Left renal cortex interstitium (tissue), 4 donors: ENCODE measurements at regions not wholly inside any gene's neighbourhood (a gene's known extent, or its start where the extent isn't known, plus 50 kb on each side); places are given as distances from the start of the nearest gene placed in this dataset.

ENCODE experiments used
- DNase-seq, 4 donors: peaks; one replicate each; pipeline ENCODE4 v3.0.0-alpha.2; 2013; ENCODE audit warnings: low read depth in 4 of 4, low spot score in 2 of 4, missing footprints in 1 of 4

GRCh38 chr3:103047640-103048039, 612.8 kb downstream of the ZPLD1 start:
- no peak for DNase-seq

- DNase-seq = no peak
Observed at GRCh38 chr3:103048068-103048722, 613.4 kb downstream of the ZPLD1 start.

DNA sequence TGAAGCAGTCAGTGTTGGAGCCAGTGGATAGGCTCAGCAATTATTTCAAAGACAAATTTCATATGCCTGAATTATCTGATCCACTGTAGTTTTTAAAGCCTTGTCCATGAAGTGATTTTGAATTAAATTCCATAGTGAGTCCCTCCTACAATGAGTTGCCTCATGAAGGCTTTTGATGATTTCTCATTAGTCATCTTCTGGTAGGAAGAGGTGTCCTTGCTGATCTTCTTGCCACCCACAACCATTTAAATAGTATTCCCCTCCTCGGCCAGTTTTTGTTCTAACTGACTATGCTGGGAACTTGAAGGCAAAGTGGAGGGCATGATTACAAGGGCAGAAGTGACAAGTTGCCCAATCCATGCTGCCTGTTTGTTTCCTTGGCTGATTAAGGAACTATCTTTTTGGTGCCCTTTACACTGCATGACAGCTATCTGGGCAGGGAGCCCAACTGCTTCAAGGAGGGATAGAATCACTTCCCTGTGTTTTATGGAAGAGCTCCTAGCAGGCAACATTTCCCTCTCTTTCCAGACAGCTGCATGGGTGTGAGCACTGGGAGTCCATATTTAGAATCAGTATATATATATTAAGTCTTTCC, 617.5 kb downstream of the ZPLD1 start:
- no peak for DNase-seq

GRCh38 chr3:103055021-103055520, 620.3 kb downstream of the ZPLD1 start:
- DNase-seq = no peak

DNA sequence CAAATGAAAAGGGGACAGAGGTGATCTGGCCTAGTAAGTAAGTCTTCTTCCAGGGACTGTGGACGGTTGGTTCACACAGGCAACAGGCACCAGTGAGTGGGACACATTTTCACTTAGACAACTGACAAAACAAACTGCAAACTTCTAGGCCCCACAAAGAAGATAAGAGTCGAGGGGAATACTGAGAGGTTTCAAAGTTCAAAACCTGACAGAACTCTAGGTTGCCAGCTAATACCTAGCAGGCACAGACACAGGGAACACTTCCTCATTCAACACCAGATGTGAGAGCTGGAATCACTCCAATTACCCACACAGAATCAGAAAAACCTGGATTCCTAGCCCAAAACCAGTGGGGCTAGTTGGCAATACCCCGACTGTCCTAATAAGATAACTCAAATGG, 621.7 kb downstream of the ZPLD1 start:
- DNase-seq = no peak

GRCh38 chr3:103057003-103057402, 622.2 kb downstream of the ZPLD1 start:
- no peak for DNase-seq

DNA sequence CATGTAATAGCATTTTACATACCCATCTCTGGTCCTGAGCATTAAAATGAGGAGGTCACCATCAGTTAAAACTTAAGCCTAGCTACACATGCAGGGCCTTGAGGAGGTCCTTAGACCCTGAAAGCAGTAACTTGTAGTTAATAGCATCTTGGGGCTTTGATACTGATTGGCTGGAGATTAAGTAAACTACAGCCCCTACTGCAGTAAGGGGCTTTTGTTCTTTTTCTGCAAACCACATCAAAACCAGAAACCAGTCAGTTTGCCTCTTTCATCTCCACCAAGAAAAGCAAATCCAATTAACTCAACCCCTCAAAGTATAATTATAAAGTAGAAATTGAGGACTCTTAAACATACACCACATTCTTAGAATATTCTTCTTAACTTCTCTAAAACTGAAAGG, 622.7 kb downstream of the ZPLD1 start:
- no peak for DNase-seq

DNA sequence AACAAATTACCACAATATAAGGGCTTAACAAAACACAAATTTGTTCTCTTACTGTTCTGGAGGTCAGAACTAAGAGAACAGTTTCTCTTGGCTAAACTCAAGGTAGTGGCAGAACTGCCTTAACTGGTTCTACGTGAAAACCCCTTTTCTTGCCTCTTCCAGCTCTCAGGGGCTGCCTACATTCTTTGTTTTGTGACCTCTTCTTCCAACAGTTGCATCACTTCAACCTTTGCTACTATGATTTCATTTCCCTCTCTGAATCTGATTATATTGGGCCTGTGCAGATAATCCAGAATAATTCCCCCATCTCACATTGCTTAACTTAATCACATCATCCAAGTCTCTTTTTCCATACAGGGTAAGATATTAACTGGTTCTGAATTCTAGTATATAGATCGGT, 624.6 kb downstream of the ZPLD1 start:
- DNase-seq = no peak

- DNase-seq = no peak
Observed at GRCh38 chr3:103060242-103060641, 625.4 kb downstream of the ZPLD1 start.

GRCh38 chr3:103067963-103068362, 633.1 kb downstream of the ZPLD1 start:
- DNase-seq = no peak

GRCh38 chr3:103075282-103075681, 640.5 kb downstream of the ZPLD1 start:
- no peak for DNase-seq

DNA sequence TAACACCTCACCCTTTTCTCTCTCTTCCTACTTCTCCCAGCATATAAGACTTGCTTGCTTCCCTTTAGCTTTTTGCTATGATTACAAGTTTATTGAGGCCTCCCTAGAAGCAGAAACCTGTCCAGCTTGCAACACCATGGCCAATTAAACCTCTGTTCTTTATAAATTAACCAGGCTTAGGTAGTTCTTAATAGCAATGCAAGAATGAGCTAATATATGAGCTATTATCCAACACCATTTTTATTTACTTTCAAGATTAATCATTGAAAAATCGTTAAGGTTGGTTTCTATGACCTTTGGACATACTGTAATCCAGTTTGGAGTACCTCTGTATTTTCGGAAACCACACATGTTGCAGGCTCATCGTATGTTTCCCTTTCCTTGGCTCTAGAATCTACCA, 643.1 kb downstream of the ZPLD1 start:
- DNase-seq = no peak

- no peak for DNase-seq
Observed at GRCh38 chr3:103082501-103082900, 647.7 kb downstream of the ZPLD1 start.

DNA sequence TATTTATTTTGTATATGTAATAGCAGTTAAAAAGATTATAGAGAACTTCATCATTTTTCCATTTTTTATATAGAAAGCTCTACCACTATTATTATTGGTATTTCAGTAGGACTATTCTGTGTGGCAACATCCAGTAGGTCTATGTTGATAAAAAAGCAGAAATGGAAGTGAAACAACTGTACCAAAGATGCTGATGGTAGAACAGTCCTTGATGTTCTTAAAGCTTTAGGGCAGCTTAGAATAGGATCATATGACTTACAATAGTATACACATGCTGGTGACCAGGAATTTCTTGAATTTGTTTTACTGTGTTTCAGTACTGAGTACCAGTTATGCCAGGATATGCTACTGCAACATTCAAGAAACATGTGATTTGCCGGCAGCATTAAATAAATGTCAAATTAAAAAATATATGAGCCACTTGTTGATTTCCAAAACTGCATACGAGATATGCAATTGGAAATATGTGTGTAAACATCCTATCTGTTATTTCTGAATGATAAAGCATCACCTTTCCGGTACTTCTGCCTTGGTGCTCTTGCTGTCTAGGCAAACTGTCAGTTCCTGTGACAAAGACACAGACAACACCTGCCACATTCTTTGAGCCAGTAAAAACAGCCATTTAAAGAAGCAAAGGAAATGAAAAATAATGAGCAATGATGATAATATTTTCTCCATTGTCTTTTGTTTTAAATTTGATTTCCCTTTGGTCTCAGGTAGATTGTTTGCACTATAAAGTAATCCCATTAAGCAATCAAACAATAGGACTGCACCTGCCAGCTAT, 649.2 kb downstream of the ZPLD1 start:
- no peak for DNase-seq

DNA sequence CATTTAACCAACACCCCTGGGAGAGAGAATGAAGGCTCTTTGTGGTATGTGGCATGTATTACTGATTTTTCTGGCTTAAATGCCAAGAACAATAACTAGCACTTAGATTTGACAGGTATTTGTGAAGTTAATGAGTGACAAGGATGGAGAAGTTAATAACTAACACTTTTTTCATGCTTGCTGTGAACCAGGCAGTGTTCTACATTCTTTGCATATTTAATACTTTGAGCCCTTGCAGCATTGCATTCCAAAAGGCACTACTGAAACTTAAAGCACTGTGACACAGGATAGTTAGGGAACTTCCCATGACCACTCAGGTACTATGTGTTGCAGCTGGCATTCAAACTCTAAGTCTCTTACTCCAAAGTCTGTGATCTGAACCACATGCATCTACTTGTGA, 650.6 kb downstream of the ZPLD1 start:
- DNase-seq = peak in 3 of 4 donors; percentile 9 to 55 (median 24)

GRCh38 chr3:103089758-103090157, 654.9 kb downstream of the ZPLD1 start:
- DNase-seq = no peak

DNA sequence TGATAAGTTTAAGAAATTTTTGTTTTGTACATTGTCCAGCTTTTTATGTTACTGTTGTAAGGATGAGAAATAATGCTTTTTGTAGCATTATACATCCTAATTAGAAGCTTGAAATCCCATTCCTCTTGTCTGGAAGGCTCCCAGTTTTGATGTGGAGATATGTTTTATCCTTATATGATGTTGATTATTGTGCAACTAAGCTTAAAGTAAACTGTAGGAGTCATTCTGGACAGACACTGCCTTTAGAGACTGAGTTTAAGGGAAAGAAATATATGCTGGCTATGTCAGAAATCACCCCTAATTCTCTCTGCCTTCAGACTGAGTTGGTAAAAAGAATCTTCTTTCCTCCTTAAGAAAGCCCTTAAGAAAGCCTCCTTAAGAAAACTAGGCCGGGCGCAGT, 670.4 kb downstream of the ZPLD1 start:
- no peak for DNase-seq

DNA sequence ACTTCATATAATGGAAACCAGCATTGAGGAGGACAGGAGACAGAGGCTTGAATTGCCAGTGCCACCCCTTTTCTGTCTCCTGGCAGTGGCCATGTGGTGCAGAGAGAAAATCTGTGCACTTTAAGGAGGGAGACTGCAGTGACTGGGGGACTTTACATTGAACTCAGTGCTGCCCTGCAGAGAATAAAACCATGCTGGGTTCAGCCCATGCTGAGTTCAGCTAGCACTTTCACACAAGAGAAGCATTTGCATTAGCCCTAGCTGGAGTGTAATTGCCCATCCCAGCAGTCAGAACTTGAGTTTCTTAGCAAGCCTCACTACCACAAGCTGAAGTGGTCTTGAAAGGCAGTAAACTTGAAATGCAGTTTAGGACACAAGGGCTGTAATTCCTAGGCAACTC, 677.5 kb downstream of the ZPLD1 start:
- DNase-seq = no peak

- no peak for DNase-seq
Observed at GRCh38 chr3:103126115-103126514, 691.3 kb downstream of the ZPLD1 start.

- DNase-seq = no peak
Observed at GRCh38 chr3:103127098-103127630, 692.3 kb downstream of the ZPLD1 start.

DNA sequence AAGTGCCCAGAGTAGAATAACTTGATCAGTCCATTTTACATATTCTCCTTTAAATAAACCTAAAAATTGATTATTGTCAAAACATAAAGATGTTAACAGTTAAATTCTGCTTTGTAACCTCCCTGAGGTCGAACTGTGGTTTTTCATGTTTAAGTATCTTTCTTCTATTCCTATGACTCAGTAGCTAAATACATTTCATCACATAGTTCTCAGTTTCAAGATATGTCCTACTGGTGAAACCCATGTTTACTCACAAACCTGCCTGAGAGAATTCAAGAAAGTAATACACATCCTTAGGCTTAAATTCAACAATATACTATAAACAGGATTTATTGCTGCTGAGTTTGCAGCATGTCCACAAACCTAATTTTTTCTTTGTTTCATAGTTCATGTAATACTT, 692.9 kb downstream of the ZPLD1 start:
- no peak for DNase-seq
